B cell (primary cell): ENCODE measurements at regions not wholly inside any gene's neighbourhood (a gene's known extent, or its start where the extent isn't known, plus 50 kb on each side); places are given as distances from the start of the nearest gene placed in this dataset.

Experiments used
- ATAC-seq: fragments of 200-7000 bp; cut with Tn5 transposase; one replicate; pipeline ENCODE4 v1.10.0; 2021; ENCODE audit warnings: low read depth, mild to moderate bottlenecking, moderate number of reproducible peaks, moderate library complexity
- CTCF ChIA-PET: fragments of 350-600 bp; sonication (Branson Sonifier 250); formaldehyde crosslinking; loops from one replicate; lab custom pipeline; 2021; ENCODE audit warnings: antibody characterized with exemption, inconsistent platforms; lab: Charles Lee
- POLR2A ChIA-PET: fragments of 350-600 bp; sonication (Branson Sonifier 250); formaldehyde crosslinking; loops from one replicate; lab custom pipeline; 2021; ENCODE audit warnings: antibody characterized with exemption; lab: Charles Lee
- DNase-seq: peaks from one replicate; pipeline ENCODE4 v3.0.0; 2013
- H2AFZ ChIP-seq: 2 replicates; pipeline ENCODE4 v1.6.1; 2012; ENCODE audit warnings: mild to moderate bottlenecking, low read depth, low read length; ENCODE audit not compliant: insufficient read depth, poor library complexity, severe bottlenecking
- H3K27ac ChIP-seq, 2 donors: 1 replicate in 1 of 2; 2 replicates in 1 of 2; pipeline ENCODE4 v1.5.1; 2012 to 2013; ENCODE audit warnings: low read length in 2 of 2, mild to moderate bottlenecking in 2 of 2, moderate library complexity in 1 of 2
- H3K27me3 ChIP-seq, 4 experiments: fragments of 200-600 bp in 1 of 4; sonication (generic) in 1 of 4; replicated peaks in 1 of 4; 1 replicate in 2 of 4; 2 replicates in 2 of 4; pipeline versions ENCODE4 v1.6.1 to v1.7.0; 2013 to 2016; ENCODE audit warnings: low read length in 3 of 4, mild to moderate bottlenecking in 2 of 4, mixed read lengths in 1 of 4, moderate library complexity in 1 of 4; ENCODE audit not compliant: insufficient read depth in 4 of 4, control insufficient read depth in 3 of 4; ENCODE audit errors: control extremely low read depth in 1 of 4
- H3K36me3 ChIP-seq, 2 experiments: replicated peaks in 1 of 2; 1 replicate in 1 of 2; 2 replicates in 1 of 2; pipeline versions ENCODE4 v1.6.1 to v1.7.1; 2013; ENCODE audit warnings: low read length in 1 of 2; ENCODE audit not compliant: insufficient read depth in 2 of 2, control insufficient read depth in 1 of 2; ENCODE audit errors: control extremely low read depth in 1 of 2, extremely low read depth in 1 of 2
- H3K4me1 ChIP-seq, 2 donors: fragments of 200-600 bp in 1 of 2; sonication (generic) in 1 of 2; 1 replicate in 1 of 2; 2 replicates in 1 of 2; pipeline versions ENCODE4 v1.5.1 to v1.6.1; 2013 to 2017; ENCODE audit warnings: low read length in 2 of 2; ENCODE audit not compliant: control insufficient read depth in 2 of 2, insufficient read depth in 2 of 2
- H3K4me2 ChIP-seq: replicated peaks from 2 replicates; pipeline ENCODE3; 2012; ENCODE audit warnings: mild to moderate bottlenecking, low read depth, low read length; ENCODE audit not compliant: poor library complexity, severe bottlenecking
- H3K4me3 ChIP-seq, 5 experiments: fragments of 200-600 bp in 1 of 5; sonication (generic) in 1 of 5; 1 replicate in 3 of 5; 2 replicates in 2 of 5; pipeline versions ENCODE4 v1.5.1 to v1.7.0; 2011 to 2016; ENCODE audit warnings: low read length in 4 of 5, mild to moderate bottlenecking in 4 of 5, low read depth in 2 of 5, control low read depth in 1 of 5, moderate library complexity in 1 of 5; ENCODE audit not compliant: insufficient read depth in 1 of 5; ENCODE audit errors: control extremely low read depth in 1 of 5, extremely low read depth in 1 of 5
- H3K79me2 ChIP-seq: fragments of 200-600 bp; sonication (generic); one replicate; pipeline ENCODE4 v1.6.0; 2016; ENCODE audit warnings: low read length; ENCODE audit not compliant: control insufficient read depth, insufficient read depth
- H3K9ac ChIP-seq: fragments of 200-600 bp; sonication (generic); 2 replicates; pipeline ENCODE4 v1.6.1; 2017; ENCODE audit warnings: mild to moderate bottlenecking, low read length, moderate library complexity
- H3K9me3 ChIP-seq, 3 donors: one replicate each; pipeline versions ENCODE4 v1.6.1 to v1.7.1; 2013; ENCODE audit warnings: low read length in 2 of 3; ENCODE audit not compliant: control insufficient read depth in 2 of 3, insufficient read depth in 1 of 3; ENCODE audit errors: control extremely low read depth in 1 of 3
- H4K20me1 ChIP-seq: 2 replicates; pipeline ENCODE4 v1.6.0; 2012; ENCODE audit warnings: mild to moderate bottlenecking, low read length; ENCODE audit not compliant: insufficient read depth, control insufficient read depth, poor library complexity, severe bottlenecking
- H3K27ac Mint-ChIP-seq: one replicate; pipeline ENCODE4 v1.8.0; 2021; ENCODE audit warnings: mixed read lengths
- H3K27me3 Mint-ChIP-seq: one replicate; pipeline ENCODE4 v1.8.0; 2021; ENCODE audit warnings: mixed read lengths
- H3K4me1 Mint-ChIP-seq: one replicate; pipeline ENCODE4 v1.8.0; 2021; ENCODE audit warnings: mixed read lengths
- H3K4me3 Mint-ChIP-seq: one replicate; pipeline ENCODE4 v1.8.0; 2021; ENCODE audit warnings: mixed read lengths
- H3K9me3 Mint-ChIP-seq: one replicate; pipeline ENCODE4 v1.8.0; 2022; ENCODE audit warnings: mixed read lengths; ENCODE audit not compliant: insufficient read depth
- EZH2 ChIP-seq: IDR thresholded peaks from 2 replicates; pipeline ENCODE4 v1.6.1; 2012; ENCODE audit warnings: borderline replicate concordance, low read depth, mild to moderate bottlenecking, moderate library complexity, low read length; ENCODE audit not compliant: insufficient read depth, poor library complexity, severe bottlenecking
- WGBS: methylation state at CpG from one replicate; pipeline ENCODE4 v1.1.5; 2013; ENCODE audit warnings: missing lambda C conversion rate; ENCODE audit not compliant: insufficient coverage; 5-methylcytosine and 5-hydroxymethylcytosine counted together
- intact Hi-C: fragments of 100-400 bp; cut with micrococcal nuclease; formaldehyde crosslinking; loops from one replicate; pipeline ENCODE4 v1.10.0; 2022
- TF ChIP-seq, protein P1 (sequence below): fragments of 200-600 bp; IDR thresholded peaks from one replicate; pipeline ENCODE4 v1.8.0; 2022; ENCODE audit warnings: antibody characterized with exemption, mild to moderate bottlenecking

DNA sequence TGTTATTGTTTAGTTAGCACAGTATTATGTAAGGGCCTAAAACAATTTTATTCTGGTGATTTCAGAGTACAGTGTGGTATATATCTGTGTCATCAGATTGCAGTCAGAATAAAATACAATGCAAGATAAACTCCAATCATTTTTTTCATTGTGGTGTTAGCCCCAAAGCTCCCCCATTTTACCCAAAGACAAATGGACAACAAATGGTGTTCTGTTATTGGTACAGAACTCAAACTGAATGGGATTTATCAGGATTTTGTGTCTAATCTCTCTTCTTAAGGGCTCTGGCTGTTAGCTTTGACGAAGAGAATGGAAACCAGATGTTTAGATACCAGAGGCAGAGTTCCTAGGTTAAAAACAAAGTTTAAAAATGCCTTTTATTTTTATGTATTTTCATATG lies 163.1 kb upstream of the USP25 start:
- CTCF ChIA-PET, result no interaction called here

DNA sequence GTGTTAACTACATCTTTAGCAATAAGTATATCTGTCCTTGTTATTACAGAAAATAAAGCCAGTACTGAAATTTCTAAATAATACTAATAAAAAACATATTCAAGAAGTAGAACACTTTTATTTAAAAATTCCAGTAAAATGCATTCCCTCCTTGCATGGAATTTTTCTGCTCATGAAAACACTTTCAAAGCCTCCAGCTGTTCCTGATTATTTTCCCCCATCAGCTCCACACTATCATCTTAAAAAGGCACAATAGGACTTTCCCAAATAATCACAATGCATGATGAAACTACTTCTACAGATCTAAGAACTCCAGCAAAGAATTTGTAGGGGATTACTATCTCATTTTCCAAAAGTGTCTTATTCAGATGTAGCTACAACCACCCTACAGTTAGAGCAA lies 162.6 kb upstream of the USP25 start:
- ChIA-PET POLR2A (no interaction called here), CTCF (no interaction called here)
- no peaks in the 10 kb centered on the region for H3K36me3 ChIP-seq
- no peak overlapping the region for H3K9ac ChIP-seq
- no peak overlapping the region for H3K27ac ChIP-seq
- no peak overlapping the region for H3K4me3 Mint-ChIP-seq
- H3K4me1 Mint-ChIP-seq, result no peaks in the 10 kb centered on the region
- no peak overlapping the region for H3K4me3 ChIP-seq
- TF ChIP-seq EZH2, result no peak
- TF ChIP-seq, protein P1, sequence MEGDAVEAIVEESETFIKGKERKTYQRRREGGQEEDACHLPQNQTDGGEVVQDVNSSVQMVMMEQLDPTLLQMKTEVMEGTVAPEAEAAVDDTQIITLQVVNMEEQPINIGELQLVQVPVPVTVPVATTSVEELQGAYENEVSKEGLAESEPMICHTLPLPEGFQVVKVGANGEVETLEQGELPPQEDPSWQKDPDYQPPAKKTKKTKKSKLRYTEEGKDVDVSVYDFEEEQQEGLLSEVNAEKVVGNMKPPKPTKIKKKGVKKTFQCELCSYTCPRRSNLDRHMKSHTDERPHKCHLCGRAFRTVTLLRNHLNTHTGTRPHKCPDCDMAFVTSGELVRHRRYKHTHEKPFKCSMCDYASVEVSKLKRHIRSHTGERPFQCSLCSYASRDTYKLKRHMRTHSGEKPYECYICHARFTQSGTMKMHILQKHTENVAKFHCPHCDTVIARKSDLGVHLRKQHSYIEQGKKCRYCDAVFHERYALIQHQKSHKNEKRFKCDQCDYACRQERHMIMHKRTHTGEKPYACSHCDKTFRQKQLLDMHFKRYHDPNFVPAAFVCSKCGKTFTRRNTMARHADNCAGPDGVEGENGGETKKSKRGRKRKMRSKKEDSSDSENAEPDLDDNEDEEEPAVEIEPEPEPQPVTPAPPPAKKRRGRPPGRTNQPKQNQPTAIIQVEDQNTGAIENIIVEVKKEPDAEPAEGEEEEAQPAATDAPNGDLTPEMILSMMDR, result no peak
- no peak overlapping the region for H3K27ac Mint-ChIP-seq
- no peaks in the 10 kb centered on the region for H3K79me2 ChIP-seq
- DNase-seq, result no peak
- intact Hi-C loops, result no loop called here
- peaks cover 24% of the 10 kb centered on the region for H3K27me3 Mint-ChIP-seq
- H3K9me3 Mint-ChIP-seq, result no peaks in the 10 kb centered on the region
- no peaks in the 10 kb centered on the region for H3K4me1 ChIP-seq
- no peaks in the 10 kb centered on the region for H4K20me1 ChIP-seq
- peaks cover 0 to 9% (median 0%) of the 10 kb centered on the region in 4 experiments for H3K27me3 ChIP-seq
- H2AFZ ChIP-seq, result no peak overlapping the region
- H3K9me3 ChIP-seq, result no peaks in the 10 kb centered on the region
- no peak overlapping the region for H3K4me2 ChIP-seq
- no peak for ATAC-seq

More for the DNA sequence above, 163.1 kb upstream of the USP25 start:
- Histone ChIP-seq H3K9me3 (no peaks in the 10 kb centered on the region), H2AFZ (no peak overlapping the region), H3K27me3 (peaks cover 0 to 9% (median 0%) of the 10 kb centered on the region in 4 experiments), H4K20me1 (no peaks in the 10 kb centered on the region), H3K79me2 (no peaks in the 10 kb centered on the region), H3K4me1 (no peaks in the 10 kb centered on the region), H3K27ac (no peak overlapping the region), H3K4me2 (no peak overlapping the region), H3K9ac (no peak overlapping the region), H3K4me3 (no peak overlapping the region), H3K36me3 (no peaks in the 10 kb centered on the region)
- no peak for ATAC-seq
- H3K4me1 Mint-ChIP-seq, result no peaks in the 10 kb centered on the region
- no peak overlapping the region for H3K27ac Mint-ChIP-seq
- no peak for DNase-seq
- TF ChIP-seq, protein P1, result no peak
- peaks cover 24% of the 10 kb centered on the region for H3K27me3 Mint-ChIP-seq
- intact Hi-C loops, result no loop called here
- WGBS, result no CpG with 5 or more reads among the region's 1 CpG
- H3K4me3 Mint-ChIP-seq, result no peak overlapping the region
- no peaks in the 10 kb centered on the region for H3K9me3 Mint-ChIP-seq
- POLR2A ChIA-PET, result no interaction called here
